ENCODE measurements at regions not wholly inside any gene's neighbourhood (a gene's known extent, or its start where the extent isn't known, plus 50 kb on each side); places are given as distances from the start of the nearest gene placed in this dataset.

GRCh38 chr7:145860809-145861208 lies 255.8 kb upstream of the CNTNAP2 start:
- no peaks in the 10 kb centered on the region for H3K36me3 ChIP-seq (ENCODE audit: control insufficient read depth, insufficient read depth, low read length)
- H3K9ac ChIP-seq: no peak overlapping the region
- H3K27me3 ChIP-seq (ENCODE audit: control insufficient read depth, insufficient read depth, low read length): no peaks in the 10 kb centered on the region
- TF ChIP-seq CTCF (IDR thresholded peaks at IDR 0.05): no peak
- H2AFZ ChIP-seq: no peak overlapping the region
- no peaks in the 10 kb centered on the region for H3K4me1 ChIP-seq
- no peak overlapping the region for H3K4me2 ChIP-seq (ENCODE audit: low read length)
- no peak overlapping the region for H3K4me3 ChIP-seq (ENCODE audit: low read depth, low read length)
- no peaks in the 10 kb centered on the region for H3K79me2 ChIP-seq
- no peaks in the 10 kb centered on the region for H3K9me3 ChIP-seq (ENCODE audit: control insufficient read depth, low read length)
- H3K27ac ChIP-seq: no peak overlapping the region

GRCh38 chr7:145850636-145851035 lies 266.0 kb upstream of the CNTNAP2 start:
- Histone ChIP-seq H3K4me2 (ENCODE audit: low read length) (no peak overlapping the region), H3K27ac (no peak overlapping the region), H3K9ac (no peak overlapping the region), H2AFZ (no peak overlapping the region), H3K9me3 (ENCODE audit: control insufficient read depth, low read length) (no peaks in the 10 kb centered on the region), H3K4me1 (no peaks in the 10 kb centered on the region), H3K27me3 (ENCODE audit: control insufficient read depth, insufficient read depth, low read length) (no peaks in the 10 kb centered on the region), H3K36me3 (ENCODE audit: control insufficient read depth, insufficient read depth, low read length) (no peaks in the 10 kb centered on the region), H3K4me3 (ENCODE audit: low read depth, low read length) (no peak overlapping the region), H3K79me2 (no peaks in the 10 kb centered on the region)
- TF ChIP-seq CTCF (IDR thresholded peaks at IDR 0.05): no peak

- H3K36me3 ChIP-seq (ENCODE audit: control insufficient read depth, insufficient read depth, low read length): no peaks in the 10 kb centered on the region
- H2AFZ ChIP-seq: no peak overlapping the region
- no peaks in the 10 kb centered on the region for H3K27me3 ChIP-seq (ENCODE audit: control insufficient read depth, insufficient read depth, low read length)
- TF ChIP-seq CTCF (IDR thresholded peaks at IDR 0.05): no peak
- no peaks in the 10 kb centered on the region for H3K4me1 ChIP-seq
- H3K9ac ChIP-seq: no peak overlapping the region
- H3K27ac ChIP-seq: no peak overlapping the region
- no peaks in the 10 kb centered on the region for H3K9me3 ChIP-seq (ENCODE audit: control insufficient read depth, low read length)
- H3K79me2 ChIP-seq: no peaks in the 10 kb centered on the region
- H3K4me3 ChIP-seq (ENCODE audit: low read depth, low read length): no peak overlapping the region
- H3K4me2 ChIP-seq (ENCODE audit: low read length): no peak overlapping the region
Observed at GRCh38 chr7:145848691-145849090, 267.9 kb upstream of the CNTNAP2 start.

- H2AFZ ChIP-seq: no peak overlapping the region
- H3K9ac ChIP-seq: no peak overlapping the region
- no peak overlapping the region for H3K4me3 ChIP-seq (ENCODE audit: low read depth, low read length)
- no peaks in the 10 kb centered on the region for H3K36me3 ChIP-seq (ENCODE audit: control insufficient read depth, insufficient read depth, low read length)
- no peak overlapping the region for H3K4me2 ChIP-seq (ENCODE audit: low read length)
- no peaks in the 10 kb centered on the region for H3K4me1 ChIP-seq
- H3K27me3 ChIP-seq (ENCODE audit: control insufficient read depth, insufficient read depth, low read length): no peaks in the 10 kb centered on the region
- TF ChIP-seq CTCF (IDR thresholded peaks at IDR 0.05): no peak
- H3K79me2 ChIP-seq: no peaks in the 10 kb centered on the region
- no peak overlapping the region for H3K27ac ChIP-seq
- H3K9me3 ChIP-seq (ENCODE audit: control insufficient read depth, low read length): no peaks in the 10 kb centered on the region
Observed at GRCh38 chr7:145845345-145845744, 271.3 kb upstream of the CNTNAP2 start.

- Histone ChIP-seq H3K79me2 (no peaks in the 10 kb centered on the region), H3K4me3 (ENCODE audit: low read depth, low read length) (no peak overlapping the region), H3K4me2 (ENCODE audit: low read length) (no peak overlapping the region), H3K27me3 (ENCODE audit: control insufficient read depth, insufficient read depth, low read length) (no peaks in the 10 kb centered on the region), H3K9me3 (ENCODE audit: control insufficient read depth, low read length) (no peaks in the 10 kb centered on the region), H3K4me1 (no peaks in the 10 kb centered on the region), H2AFZ (no peak overlapping the region), H3K27ac (no peak overlapping the region), H3K9ac (no peak overlapping the region), H3K36me3 (ENCODE audit: control insufficient read depth, insufficient read depth, low read length) (no peaks in the 10 kb centered on the region)
- TF ChIP-seq CTCF (IDR thresholded peaks at IDR 0.05): no peak
Observed at GRCh38 chr7:145839814-145840213, 276.8 kb upstream of the CNTNAP2 start.

Measured in parathyroid adenoma (tissue), 2 donors.